HepG2 (cell line): ENCODE measurements at regions not wholly inside any gene's neighbourhood (a gene's known extent, or its start where the extent isn't known, plus 50 kb on each side); places are given as distances from the start of the nearest gene placed in this dataset.

Experiments used
- ATAC-seq: fragments of 200-7000 bp; cut with Tn5 transposase; 3 replicates; pipeline ENCODE4 v1.9.1; 2020; ENCODE audit warnings: mild to moderate bottlenecking, moderate library complexity
- BruUV-seq: library from RNA; stranded (reverse); fragments of 400-500 nt; replicated peaks from 2 replicates; lab custom pipeline; 2021; lab: Mats Ljungman, UMichigan
- CTCF ChIA-PET: fragments of 300-600 bp; formaldehyde crosslinking; extraction: SDS; loops from one replicate; lab custom pipeline; 2021; ENCODE audit warnings: low total read pairs, inconsistent platforms, low intra/inter-chr PET ratio; lab: Yijun Ruan, JAX
- POLR2A ChIA-PET: fragments of 350-600 bp; sonication (Branson Sonifier 250); formaldehyde crosslinking; loops from one replicate; lab custom pipeline; 2020; ENCODE audit warnings: antibody characterized with exemption, inconsistent platforms; lab: Yijun Ruan, JAX
- DNase-seq: peaks from one replicate; pipeline ENCODE4 v3.0.0-alpha.2; 2015; ENCODE audit warnings: low spot score
- FAIRE-seq: peaks from 3 replicates; lab custom pipeline; 2011; peaks lifted over from hg19 to GRCh38; lab: Jason Lieb, UNC
- H2AFZ ChIP-seq: one replicate; pipeline ENCODE4 v1.6.1; 2011; ENCODE audit warnings: low read length, inconsistent platforms
- H3K27ac ChIP-seq: fragments of 300-600 bp; 3 replicates; pipeline ENCODE4 v1.8.0; 2011; ENCODE audit warnings: mixed run types, mild to moderate bottlenecking, mixed read lengths, low read length, inconsistent platforms; ENCODE audit not compliant: insufficient read depth; ENCODE audit errors: extremely low read length
- H3K27me3 ChIP-seq, 2 experiments: fragments of 200-600 bp in 1 of 2; 2 replicates in 1 of 2; 3 replicates in 1 of 2; pipeline versions ENCODE4 v1.6.0 to v1.8.0; 2011; ENCODE audit warnings: low read length in 2 of 2, mild to moderate bottlenecking in 2 of 2, moderate library complexity in 2 of 2, inconsistent platforms in 1 of 2; ENCODE audit not compliant: insufficient read depth in 2 of 2, control insufficient read depth in 1 of 2
- H3K36me3 ChIP-seq, 2 experiments: fragments of 200-600 bp in 1 of 2; replicated peaks in 1 of 2; 2 replicates in 1 of 2; 3 replicates in 1 of 2; pipeline versions ENCODE4 v1.5.1 to v1.8.0; 2011; ENCODE audit warnings: low read length in 2 of 2, inconsistent platforms in 1 of 2; ENCODE audit not compliant: insufficient read depth in 2 of 2, control insufficient read depth in 1 of 2
- H3K4me1 ChIP-seq: 2 replicates; pipeline ENCODE4 v1.5.1; 2012; ENCODE audit warnings: low read length, inconsistent platforms; ENCODE audit not compliant: insufficient read depth
- H3K4me2 ChIP-seq: 2 replicates; pipeline ENCODE4 v1.6.0; 2011; ENCODE audit warnings: low read depth, low read length, inconsistent platforms
- H3K4me3 ChIP-seq, 3 experiments: fragments of 200-600 bp in 1 of 3; sonication (generic), shearing (Covaris generic) in 1 of 3; replicated peaks in 1 of 3; 2 replicates each; pipeline ENCODE4 v1.5.1; 2011 to 2016; ENCODE audit warnings: low read length in 3 of 3, inconsistent platforms in 2 of 3, low read depth in 2 of 3, mild to moderate bottlenecking in 2 of 3, control low read depth in 1 of 3, mixed read lengths in 1 of 3; ENCODE audit not compliant: insufficient read depth in 1 of 3
- H3K79me2 ChIP-seq: one replicate; pipeline ENCODE4 v1.6.1; 2011; ENCODE audit warnings: low read length, inconsistent platforms; ENCODE audit not compliant: insufficient read depth
- H3K9ac ChIP-seq: 2 replicates; pipeline ENCODE4 v1.6.0; 2011; ENCODE audit warnings: mild to moderate bottlenecking, low read depth, low read length, inconsistent platforms; ENCODE audit not compliant: insufficient read depth
- H3K9me3 ChIP-seq: 2 replicates; pipeline ENCODE4 v1.5.1; 2012; ENCODE audit warnings: mild to moderate bottlenecking, low read length
- H4K20me1 ChIP-seq: 2 replicates; pipeline ENCODE4 v1.6.0; 2011; ENCODE audit warnings: inconsistent platforms, mild to moderate bottlenecking, low read length, moderate library complexity; ENCODE audit not compliant: insufficient read depth
- BRCA1 ChIP-seq: sonication (generic); formaldehyde crosslinking; IDR thresholded peaks from 2 replicates; pipeline ENCODE4 v1.4.0; 2020; ENCODE audit warnings: missing genetic modification reagents
- CAMTA2 ChIP-seq: sonication (generic); formaldehyde crosslinking; IDR thresholded peaks from 2 replicates; pipeline ENCODE4 v1.4.0; 2020; ENCODE audit warnings: mild to moderate bottlenecking, missing genetic modification reagents, borderline replicate concordance
- KAT2B ChIP-seq: fragments of 150-350 bp; IDR thresholded peaks from 2 replicates; pipeline ENCODE4 v1.6.1; 2014; ENCODE audit warnings: low read depth, low read length, borderline replicate concordance
- KLF13 ChIP-seq: sonication (generic); formaldehyde crosslinking; IDR thresholded peaks from 2 replicates; pipeline ENCODE4 v1.4.0; 2020; ENCODE audit warnings: mild to moderate bottlenecking, missing genetic modification reagents
- SP1 ChIP-seq, 2 experiments: fragments of 450-650 bp in 1 of 2; sonication (generic) in 1 of 2; formaldehyde crosslinking in 1 of 2; IDR thresholded peaks; 2 replicates each; pipeline versions ENCODE4 v1.4.0 to v1.6.1; 2016 to 2020; ENCODE audit warnings: missing genetic modification reagents in 1 of 2
- ZNF331 ChIP-seq: sonication (generic); formaldehyde crosslinking; IDR thresholded peaks from 2 replicates; pipeline ENCODE4 v1.4.0; 2020; ENCODE audit warnings: missing genetic modification reagents
- WGBS: methylation state at CpG from one replicate; pipeline ENCODE4 v1.1.6; 2017; ENCODE audit warnings: low lambda C conversion rate; 5-methylcytosine and 5-hydroxymethylcytosine counted together
- in situ Hi-C: cut with HindIII; loops from 2 replicates; pipeline ENCODE4 v1.10.0; 2017; ENCODE audit warnings: low pct_unique_long_range_greater_than_20kb; ENCODE audit not compliant: extremely low pct_ligation_motif_present
- intact Hi-C: fragments of 100-400 bp; cut with micrococcal nuclease; formaldehyde crosslinking; loops from one replicate; pipeline ENCODE4 v1.10.0; 2022; ENCODE audit not compliant: unreplicated experiment
- TF ChIP-seq, protein P1 (sequence below): sonication (generic); formaldehyde crosslinking; IDR thresholded peaks from 2 replicates; pipeline ENCODE4 v1.4.0; 2020; ENCODE audit warnings: missing genetic modification reagents
- TF ChIP-seq, protein P2 (sequence below): sonication (generic); formaldehyde crosslinking; IDR thresholded peaks from one replicate; pipeline ENCODE4 v1.5.1; 2020; ENCODE audit warnings: mild to moderate bottlenecking, missing genetic modification reagents; ENCODE audit errors: not compliant biosample characterization
- TF ChIP-seq, protein P3 (sequence below): IDR thresholded peaks from 2 replicates; pipeline ENCODE4 v1.4.0; 2020; ENCODE audit warnings: mild to moderate bottlenecking, missing genetic modification reagents

- Histone ChIP-seq H3K9ac (no peak overlapping the region), H4K20me1 (no peaks in the 10 kb centered on the region), H3K4me3 (no peak overlapping the region), H2AFZ (no peak overlapping the region), H3K9me3 (no peaks in the 10 kb centered on the region), H3K27ac (no peak overlapping the region), H3K4me2 (no peak overlapping the region), H3K79me2 (no peaks in the 10 kb centered on the region), H3K27me3 (no peaks in the 10 kb centered on the region), H3K36me3 (no peaks in the 10 kb centered on the region), H3K4me1 (peaks cover 13% of the 10 kb centered on the region)
- ATAC-seq = no peak
- in situ Hi-C loops (no loop called here), intact Hi-C loops (no loop called here)
- no TSS peak for BruUV-seq
- no peak for DNase-seq
- TF ChIP-seq, protein P1, sequence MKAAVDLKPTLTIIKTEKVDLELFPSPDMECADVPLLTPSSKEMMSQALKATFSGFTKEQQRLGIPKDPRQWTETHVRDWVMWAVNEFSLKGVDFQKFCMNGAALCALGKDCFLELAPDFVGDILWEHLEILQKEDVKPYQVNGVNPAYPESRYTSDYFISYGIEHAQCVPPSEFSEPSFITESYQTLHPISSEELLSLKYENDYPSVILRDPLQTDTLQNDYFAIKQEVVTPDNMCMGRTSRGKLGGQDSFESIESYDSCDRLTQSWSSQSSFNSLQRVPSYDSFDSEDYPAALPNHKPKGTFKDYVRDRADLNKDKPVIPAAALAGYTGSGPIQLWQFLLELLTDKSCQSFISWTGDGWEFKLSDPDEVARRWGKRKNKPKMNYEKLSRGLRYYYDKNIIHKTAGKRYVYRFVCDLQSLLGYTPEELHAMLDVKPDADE (CRISPR knock-in tag) = no peak
- TF ChIP-seq ZNF331 (CRISPR knock-in tag) (no peak), KLF13 (CRISPR knock-in tag) (no peak), BRCA1 (CRISPR knock-in tag) (no peak), KAT2B (no peak), CAMTA2 (no peak), SP1 (IDR thresholded peaks at IDR 0.05) (no peak), SP1 (CRISPR knock-in tag; IDR thresholded peaks at IDR 0.05) (no peak)
- TF ChIP-seq, protein P2, sequence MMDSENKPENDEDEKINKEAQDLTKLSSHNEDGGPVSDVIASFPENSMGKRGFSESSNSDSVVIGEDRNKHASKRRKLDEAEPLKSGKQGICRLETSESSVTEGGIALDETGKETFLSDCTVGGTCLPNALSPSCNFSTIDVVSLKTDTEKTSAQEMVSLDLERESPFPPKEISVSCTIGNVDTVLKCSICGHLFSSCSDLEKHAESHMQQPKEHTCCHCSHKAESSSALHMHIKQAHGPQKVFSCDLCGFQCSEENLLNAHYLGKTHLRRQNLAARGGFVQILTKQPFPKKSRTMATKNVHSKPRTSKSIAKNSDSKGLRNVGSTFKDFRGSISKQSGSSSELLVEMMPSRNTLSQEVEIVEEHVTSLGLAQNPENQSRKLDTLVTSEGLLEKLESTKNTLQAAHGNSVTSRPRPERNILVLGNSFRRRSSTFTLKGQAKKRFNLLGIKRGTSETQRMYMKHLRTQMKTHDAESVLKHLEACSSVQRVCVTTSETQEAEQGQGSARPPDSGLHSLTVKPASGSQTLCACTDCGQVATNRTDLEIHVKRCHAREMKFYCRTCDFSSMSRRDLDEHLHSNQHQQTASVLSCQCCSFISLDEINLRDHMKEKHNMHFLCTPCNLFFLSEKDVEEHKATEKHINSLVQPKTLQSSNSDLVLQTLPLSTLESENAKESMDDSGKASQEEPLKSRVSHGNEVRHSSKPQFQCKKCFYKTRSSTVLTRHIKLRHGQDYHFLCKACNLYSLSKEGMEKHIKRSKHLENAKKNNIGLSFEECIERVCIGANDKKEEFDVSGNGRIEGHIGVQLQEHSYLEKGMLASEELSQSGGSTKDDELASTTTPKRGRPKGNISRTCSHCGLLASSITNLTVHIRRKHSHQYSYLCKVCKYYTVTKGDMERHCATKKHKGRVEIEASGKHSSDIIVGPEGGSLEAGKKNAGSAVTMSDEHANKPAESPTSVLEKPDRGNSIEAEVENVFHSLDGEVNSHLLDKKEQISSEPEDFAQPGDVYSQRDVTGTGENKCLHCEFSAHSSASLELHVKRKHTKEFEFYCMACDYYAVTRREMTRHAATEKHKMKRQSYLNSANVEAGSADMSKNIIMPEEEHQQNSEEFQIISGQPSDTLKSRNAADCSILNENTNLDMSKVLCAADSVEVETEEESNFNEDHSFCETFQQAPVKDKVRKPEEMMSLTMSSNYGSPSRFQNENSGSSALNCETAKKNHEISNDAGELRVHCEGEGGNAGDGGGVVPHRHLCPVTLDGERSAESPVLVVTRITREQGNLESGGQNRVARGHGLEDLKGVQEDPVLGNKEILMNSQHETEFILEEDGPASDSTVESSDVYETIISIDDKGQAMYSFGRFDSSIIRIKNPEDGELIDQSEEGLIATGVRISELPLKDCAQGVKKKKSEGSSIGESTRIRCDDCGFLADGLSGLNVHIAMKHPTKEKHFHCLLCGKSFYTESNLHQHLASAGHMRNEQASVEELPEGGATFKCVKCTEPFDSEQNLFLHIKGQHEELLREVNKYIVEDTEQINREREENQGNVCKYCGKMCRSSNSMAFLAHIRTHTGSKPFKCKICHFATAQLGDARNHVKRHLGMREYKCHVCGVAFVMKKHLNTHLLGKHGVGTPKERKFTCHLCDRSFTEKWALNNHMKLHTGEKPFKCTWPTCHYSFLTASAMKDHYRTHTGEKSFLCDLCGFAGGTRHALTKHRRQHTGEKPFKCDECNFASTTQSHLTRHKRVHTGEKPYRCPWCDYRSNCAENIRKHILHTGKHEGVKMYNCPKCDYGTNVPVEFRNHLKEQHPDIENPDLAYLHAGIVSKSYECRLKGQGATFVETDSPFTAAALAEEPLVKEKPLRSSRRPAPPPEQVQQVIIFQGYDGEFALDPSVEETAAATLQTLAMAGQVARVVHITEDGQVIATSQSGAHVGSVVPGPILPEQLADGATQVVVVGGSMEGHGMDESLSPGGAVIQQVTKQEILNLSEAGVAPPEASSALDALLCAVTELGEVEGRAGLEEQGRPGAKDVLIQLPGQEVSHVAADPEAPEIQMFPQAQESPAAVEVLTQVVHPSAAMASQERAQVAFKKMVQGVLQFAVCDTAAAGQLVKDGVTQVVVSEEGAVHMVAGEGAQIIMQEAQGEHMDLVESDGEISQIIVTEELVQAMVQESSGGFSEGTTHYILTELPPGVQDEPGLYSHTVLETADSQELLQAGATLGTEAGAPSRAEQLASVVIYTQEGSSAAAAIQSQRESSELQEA = no peak
- TF ChIP-seq, protein P3, sequence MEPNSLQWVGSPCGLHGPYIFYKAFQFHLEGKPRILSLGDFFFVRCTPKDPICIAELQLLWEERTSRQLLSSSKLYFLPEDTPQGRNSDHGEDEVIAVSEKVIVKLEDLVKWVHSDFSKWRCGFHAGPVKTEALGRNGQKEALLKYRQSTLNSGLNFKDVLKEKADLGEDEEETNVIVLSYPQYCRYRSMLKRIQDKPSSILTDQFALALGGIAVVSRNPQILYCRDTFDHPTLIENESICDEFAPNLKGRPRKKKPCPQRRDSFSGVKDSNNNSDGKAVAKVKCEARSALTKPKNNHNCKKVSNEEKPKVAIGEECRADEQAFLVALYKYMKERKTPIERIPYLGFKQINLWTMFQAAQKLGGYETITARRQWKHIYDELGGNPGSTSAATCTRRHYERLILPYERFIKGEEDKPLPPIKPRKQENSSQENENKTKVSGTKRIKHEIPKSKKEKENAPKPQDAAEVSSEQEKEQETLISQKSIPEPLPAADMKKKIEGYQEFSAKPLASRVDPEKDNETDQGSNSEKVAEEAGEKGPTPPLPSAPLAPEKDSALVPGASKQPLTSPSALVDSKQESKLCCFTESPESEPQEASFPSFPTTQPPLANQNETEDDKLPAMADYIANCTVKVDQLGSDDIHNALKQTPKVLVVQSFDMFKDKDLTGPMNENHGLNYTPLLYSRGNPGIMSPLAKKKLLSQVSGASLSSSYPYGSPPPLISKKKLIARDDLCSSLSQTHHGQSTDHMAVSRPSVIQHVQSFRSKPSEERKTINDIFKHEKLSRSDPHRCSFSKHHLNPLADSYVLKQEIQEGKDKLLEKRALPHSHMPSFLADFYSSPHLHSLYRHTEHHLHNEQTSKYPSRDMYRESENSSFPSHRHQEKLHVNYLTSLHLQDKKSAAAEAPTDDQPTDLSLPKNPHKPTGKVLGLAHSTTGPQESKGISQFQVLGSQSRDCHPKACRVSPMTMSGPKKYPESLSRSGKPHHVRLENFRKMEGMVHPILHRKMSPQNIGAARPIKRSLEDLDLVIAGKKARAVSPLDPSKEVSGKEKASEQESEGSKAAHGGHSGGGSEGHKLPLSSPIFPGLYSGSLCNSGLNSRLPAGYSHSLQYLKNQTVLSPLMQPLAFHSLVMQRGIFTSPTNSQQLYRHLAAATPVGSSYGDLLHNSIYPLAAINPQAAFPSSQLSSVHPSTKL = no peak
- ChIA-PET CTCF (no interaction called here), POLR2A (no interaction called here)
- WGBS = 21% methylated on average over 4 of the region's 4 CpGs
- FAIRE-seq = no peak
These were observed 337.9 kb upstream of the DYNLRB2 start for GRCh38 chr16:80202831-80203413.
